Stimulated activated CD4-positive, alpha-beta T cell treated with anti-CD3 and anti-CD28 coated beads, Interleukin-15, amount 100 ng/mL, for 48 hours (primary cell): ENCODE measurements at regions not wholly inside any gene's neighbourhood (a gene's known extent, or its start where the extent isn't known, plus 50 kb on each side); places are given as distances from the start of the nearest gene placed in this dataset.
"Not testable (repeated sequence)": the region's sequence is repeated elsewhere in the genome, so short reads cannot be mapped to it uniquely, and the experiment has no call there.

Source experiments
- DNase-seq, 2 donors: peaks; one replicate each; pipeline ENCODE4 v3.0.0-alpha.2; 2020; ENCODE audit warnings: low read depth in 2 of 2

GRCh38 chr12:116327992-116328391 is 50.5 kb upstream of the MED13L start:
- DNase-seq = not testable (repeated sequence)

GRCh38 chr12:116331876-116332275 is 54.4 kb upstream of the MED13L start:
- DNase-seq = no peak

- no peak for DNase-seq
These were observed 55.4 kb upstream of the MED13L start for GRCh38 chr12:116332705-116333380.

GRCh38 chr12:116333402-116333801 is 55.9 kb upstream of the MED13L start:
- no peak for DNase-seq

GRCh38 chr12:116336542-116337065 is 59.1 kb upstream of the MED13L start:
- DNase-seq = no peak

GRCh38 chr12:116337312-116337711 is 59.8 kb upstream of the MED13L start:
- no peak for DNase-seq

GRCh38 chr12:116338064-116338846 is 60.8 kb upstream of the MED13L start:
- DNase-seq = no peak

- no peak for DNase-seq
These were observed 61.6 kb upstream of the MED13L start for GRCh38 chr12:116339062-116339461.

- DNase-seq = no peak
These were observed 62.4 kb upstream of the MED13L start for GRCh38 chr12:116339800-116340371.

- DNase-seq = no peak
These were observed 65.9 kb upstream of the MED13L start for GRCh38 chr12:116343331-116343884.

- DNase-seq = no peak
These were observed 68.7 kb upstream of the MED13L start for GRCh38 chr12:116346222-116346621.

- DNase-seq = no peak
These were observed 69.2 kb upstream of the MED13L start for GRCh38 chr12:116346741-116347140.

GRCh38 chr12:116347265-116347664 is 69.8 kb upstream of the MED13L start:
- no peak for DNase-seq

GRCh38 chr12:116352315-116352835 is 74.9 kb upstream of the MED13L start:
- DNase-seq = no peak

- no peak for DNase-seq
These were observed 76.5 kb upstream of the MED13L start for GRCh38 chr12:116353958-116354357.

- DNase-seq = no peak
These were observed 77.0 kb upstream of the MED13L start for GRCh38 chr12:116354534-116354933.

- no peak for DNase-seq
These were observed 77.7 kb upstream of the MED13L start for GRCh38 chr12:116354950-116355783.

GRCh38 chr12:116358536-116358892 is 81.0 kb upstream of the MED13L start:
- no peak for DNase-seq

- peak; percentile 31 to 33 for DNase-seq
These were observed 81.6 kb upstream of the MED13L start for GRCh38 chr12:116358893-116359761.
